ENCODE measurements at regions not wholly inside any gene's neighbourhood (a gene's known extent, or its start where the extent isn't known, plus 50 kb on each side); places are given as distances from the start of the nearest gene placed in this dataset.

- Histone ChIP-seq H3K79me2 (ENCODE audit: insufficient read depth) (no peaks in the 10 kb centered on the region), H3K4me2 (no peak overlapping the region), H3K9me2 (no peaks in the 10 kb centered on the region), H2AFZ (ENCODE audit: low read depth) (no peak overlapping the region), H4K20me1 (ENCODE audit: insufficient read depth) (no peaks in the 10 kb centered on the region), H3K9ac (no peak overlapping the region), H3K4me3 (ENCODE audit: low read depth in 2 of 2, low read length in 1 of 2) (no peak overlapping the region), H3K4me1 (ENCODE audit: control insufficient read depth in 1 of 2, insufficient read depth in 2 of 2, low read depth in 1 of 2, low read length in 1 of 2) (no peaks in the 10 kb centered on the region), H3K9me3 (no peaks in the 10 kb centered on the region), H3K27ac (ENCODE audit: low read depth in 2 of 2, low read length in 1 of 2) (no peak overlapping the region), H3F3A (replicated peaks; ENCODE audit: insufficient read depth) (no peaks in the 10 kb centered on the region), H3K27me3 (ENCODE audit: insufficient read depth) (no peaks in the 10 kb centered on the region), H3K36me3 (replicated peaks in 1 of 2; ENCODE audit: control insufficient read depth in 1 of 2, insufficient read depth in 2 of 2, low read length in 1 of 2) (no peaks in the 10 kb centered on the region)
- TF ChIP-seq TAF1 (IDR thresholded peaks at IDR 0.05; ENCODE audit: borderline replicate concordance, low read depth, low read length) (no peak), TEAD4 (IDR thresholded peaks at IDR 0.05; ENCODE audit: borderline replicate concordance, insufficient read depth) (no peak), MXI1 (IDR thresholded peaks at IDR 0.05; ENCODE audit: low read depth, low read length) (no peak), RFX5 (IDR thresholded peaks at IDR 0.05; ENCODE audit: low read length) (no peak), FOSL2 (IDR thresholded peaks at IDR 0.05; ENCODE audit: borderline replicate concordance, low read depth) (no peak), CHD2 (IDR thresholded peaks at IDR 0.05; ENCODE audit: low read length, partially characterized antibody) (no peak), USF2 (IDR thresholded peaks at IDR 0.05; ENCODE audit: borderline replicate concordance, low read depth, low read length) (no peak)
- POLR2A ChIA-PET, result no interaction called here
- no peak for DNase-seq
- 73% methylated on average over 4 of the region's 4 CpGs for WGBS (ENCODE audit: low lambda C conversion rate)
- CTCF ChIA-PET, result interaction anchor here (0.6 to 1.5 kb wide), 2 partner anchors 25 to 167 kb away, joined by 3 to 5 read pairs; no protein-coding TSS in a partner anchor
These were observed 153.6 kb upstream of the ZNF804A start for GRCh38 chr2:184444623-184445223.

GRCh38 chr2:184449760-184450159 lies 148.6 kb upstream of the ZNF804A start:
- H3K9me2 ChIP-seq, result no peaks in the 10 kb centered on the region
- H3K9me3 ChIP-seq, result no peaks in the 10 kb centered on the region
- no peaks in the 10 kb centered on the region for H3K36me3 ChIP-seq (replicated peaks in 1 of 2; ENCODE audit: control insufficient read depth in 1 of 2, insufficient read depth in 2 of 2, low read length in 1 of 2)
- WGBS (ENCODE audit: low lambda C conversion rate), result 80% methylated on average over 2 of the region's 2 CpGs
- H2AFZ ChIP-seq (ENCODE audit: low read depth), result no peak overlapping the region
- POLR2A ChIA-PET, result no interaction called here
- no peak overlapping the region for H3K4me2 ChIP-seq
- no peaks in the 10 kb centered on the region for H3K79me2 ChIP-seq (ENCODE audit: insufficient read depth)
- H3K27ac ChIP-seq (ENCODE audit: low read depth in 2 of 2, low read length in 1 of 2), result no peak overlapping the region
- no peak overlapping the region for H3K4me3 ChIP-seq (ENCODE audit: low read depth in 2 of 2, low read length in 1 of 2)
- TF ChIP-seq USF1 (IDR thresholded peaks at IDR 0.05; ENCODE audit: borderline replicate concordance, low read depth) (no peak), REST (IDR thresholded peaks at IDR 0.05; ENCODE audit: low read depth, low read length) (no peak), CHD2 (IDR thresholded peaks at IDR 0.05; ENCODE audit: low read length, partially characterized antibody) (no peak), ZBTB33 (IDR thresholded peaks at IDR 0.05; ENCODE audit: borderline replicate concordance, low read depth) (no peak), RFX5 (IDR thresholded peaks at IDR 0.05; ENCODE audit: low read length) (no peak), TAF1 (IDR thresholded peaks at IDR 0.05; ENCODE audit: borderline replicate concordance, low read depth, low read length) (no peak)
- H3K27me3 ChIP-seq (ENCODE audit: insufficient read depth), result no peaks in the 10 kb centered on the region
- DNase-seq, result no peak
- H4K20me1 ChIP-seq (ENCODE audit: insufficient read depth), result no peaks in the 10 kb centered on the region
- CTCF ChIA-PET, result no interaction called here
- H3K9ac ChIP-seq, result no peak overlapping the region
- H3F3A ChIP-seq (replicated peaks; ENCODE audit: insufficient read depth), result no peaks in the 10 kb centered on the region
- no peaks in the 10 kb centered on the region for H3K4me1 ChIP-seq (ENCODE audit: control insufficient read depth in 1 of 2, insufficient read depth in 2 of 2, low read depth in 1 of 2, low read length in 1 of 2)

Data from SK-N-SH (cell line).